WTC11 (cell line): ENCODE measurements at regions not wholly inside any gene's neighbourhood (a gene's known extent, or its start where the extent isn't known, plus 50 kb on each side); places are given as distances from the start of the nearest gene placed in this dataset.
"Not testable (repeated sequence)": the region's sequence is repeated elsewhere in the genome, so short reads cannot be mapped to it uniquely, and the experiment has no call there.

ENCODE experiments used
- ATAC-seq: fragments of 200-7000 bp; cut with Tn5 transposase; 2 replicates; pipeline ENCODE4 v1.10.0; 2021; ENCODE audit warnings: mild to moderate bottlenecking, moderate library complexity
- CTCF ChIA-PET: fragments of 300-600 bp; sonication (Branson Sonifier 250); formaldehyde crosslinking; loops from one replicate; lab custom pipeline; 2021; ENCODE audit warnings: antibody characterized with exemption; lab: Charles Lee
- POLR2A ChIA-PET: fragments of 350-600 bp; sonication (Branson Sonifier 250); formaldehyde crosslinking; loops from one replicate; lab custom pipeline; 2021; ENCODE audit warnings: antibody characterized with exemption; lab: Charles Lee
- DNase-seq: peaks from one replicate; pipeline ENCODE4 v3.0.0; 2021; ENCODE audit warnings: low spot score
- H3K27ac Mint-ChIP-seq: 2 replicates; pipeline ENCODE4 v1.8.0; 2021; ENCODE audit warnings: mixed read lengths
- H3K27me3 Mint-ChIP-seq: 2 replicates; pipeline ENCODE4 v1.8.0; 2021; ENCODE audit warnings: low read depth, mild to moderate bottlenecking, moderate library complexity, mixed read lengths
- H3K36me3 Mint-ChIP-seq: 2 replicates; pipeline ENCODE4 v1.8.0; 2021; ENCODE audit warnings: mixed read lengths
- H3K4me1 Mint-ChIP-seq: 2 replicates; pipeline ENCODE4 v1.8.0; 2022; ENCODE audit warnings: mixed read lengths
- H3K4me3 Mint-ChIP-seq: 2 replicates; pipeline ENCODE4 v1.8.0; 2021; ENCODE audit warnings: mild to moderate bottlenecking, moderate library complexity, mixed read lengths
- H3K9me3 Mint-ChIP-seq: 2 replicates; pipeline ENCODE4 v1.8.0; 2021; ENCODE audit warnings: mixed read lengths
- ATF1 ChIP-seq: sonication (generic); formaldehyde crosslinking; IDR thresholded peaks from 2 replicates; pipeline ENCODE4 v1.8.1; 2023; ENCODE audit warnings: mild to moderate bottlenecking, moderate library complexity, missing genetic modification reagents
- E2F5 ChIP-seq: sonication (generic); formaldehyde crosslinking; IDR thresholded peaks from 2 replicates; pipeline ENCODE4 v1.8.1; 2022; ENCODE audit warnings: mild to moderate bottlenecking, moderate library complexity, missing genetic modification reagents
- ELF4 ChIP-seq: sonication (generic); formaldehyde crosslinking; IDR thresholded peaks from 2 replicates; pipeline ENCODE4 v1.8.1; 2022; ENCODE audit warnings: low read depth, mild to moderate bottlenecking, moderate library complexity, missing genetic modification reagents
- EMX1 ChIP-seq: fragments of 250-450 bp; sonication (Bioruptor Pico); IDR thresholded peaks from 2 replicates; pipeline ENCODE4 v1.8.0; 2021; ENCODE audit warnings: mild to moderate bottlenecking
- FOXP1 ChIP-seq: sonication (generic); formaldehyde crosslinking; IDR thresholded peaks from 2 replicates; pipeline ENCODE4 v1.8.0; 2022; ENCODE audit warnings: missing genetic modification reagents, mild to moderate bottlenecking, moderate library complexity, borderline replicate concordance
- HMGA2 ChIP-seq: fragments of 250-450 bp; sonication (Bioruptor Pico); IDR thresholded peaks from 2 replicates; pipeline ENCODE4 v1.4.0; 2021; ENCODE audit warnings: mild to moderate bottlenecking, moderate library complexity
- IRF1 ChIP-seq: sonication (generic); formaldehyde crosslinking; IDR thresholded peaks from 2 replicates; pipeline ENCODE4 v1.8.0; 2023; ENCODE audit warnings: missing genetic modification reagents
- IRF2 ChIP-seq: sonication (generic); formaldehyde crosslinking; IDR thresholded peaks from 2 replicates; pipeline ENCODE4 v1.8.0; 2022; ENCODE audit warnings: low read depth, missing genetic modification reagents, borderline replicate concordance
- JAZF1 ChIP-seq: fragments of 250-450 bp; sonication (Bioruptor Pico); IDR thresholded peaks from 2 replicates; pipeline ENCODE4 v1.9.0; 2021; ENCODE audit warnings: moderate library complexity, mild to moderate bottlenecking, inconsistent platforms
- MAX ChIP-seq: sonication (generic); formaldehyde crosslinking; IDR thresholded peaks from 2 replicates; pipeline ENCODE4 v1.8.0; 2022; ENCODE audit warnings: mild to moderate bottlenecking, missing genetic modification reagents
- OVOL2 ChIP-seq: fragments of 250-450 bp; sonication (Bioruptor Pico); IDR thresholded peaks from 2 replicates; pipeline ENCODE4 v1.9.0; 2021; ENCODE audit warnings: mild to moderate bottlenecking, borderline replicate concordance
- PREB ChIP-seq: sonication (generic); formaldehyde crosslinking; IDR thresholded peaks from 2 replicates; pipeline ENCODE4 v1.8.1; 2022; ENCODE audit warnings: mild to moderate bottlenecking, missing genetic modification reagents, moderate library complexity, borderline replicate concordance
- PRRX2 ChIP-seq: fragments of 250-450 bp; sonication (Bioruptor Pico); IDR thresholded peaks from 2 replicates; pipeline ENCODE4 v1.8.0; 2021; ENCODE audit warnings: mild to moderate bottlenecking
- RORB ChIP-seq: fragments of 250-450 bp; sonication (Bioruptor Pico); IDR thresholded peaks from 2 replicates; pipeline ENCODE4 v1.9.0; 2021; ENCODE audit warnings: mild to moderate bottlenecking
- SMAD3 ChIP-seq: sonication (generic); formaldehyde crosslinking; IDR thresholded peaks from 2 replicates; pipeline ENCODE4 v1.8.0; 2022; ENCODE audit warnings: missing genetic modification reagents, mild to moderate bottlenecking, borderline replicate concordance
- SOX15 ChIP-seq: fragments of 250-450 bp; sonication (Bioruptor Pico); IDR thresholded peaks from 2 replicates; pipeline ENCODE4 v1.9.0; 2021; ENCODE audit warnings: mild to moderate bottlenecking
- TP53 ChIP-seq: sonication (generic); formaldehyde crosslinking; IDR thresholded peaks from 2 replicates; pipeline ENCODE4 v1.8.1; 2023; ENCODE audit warnings: mild to moderate bottlenecking, missing genetic modification reagents
- ZNF121 ChIP-seq: sonication (generic); formaldehyde crosslinking; IDR thresholded peaks from 2 replicates; pipeline ENCODE4 v1.8.0; 2023; ENCODE audit warnings: missing genetic modification reagents
- ZNF219 ChIP-seq: sonication (generic); formaldehyde crosslinking; IDR thresholded peaks from 2 replicates; pipeline ENCODE4 v1.8.0; 2023; ENCODE audit warnings: missing genetic modification reagents, mild to moderate bottlenecking, borderline replicate concordance
- TF ChIP-seq, protein P1 (sequence below): sonication (generic); formaldehyde crosslinking; conservative IDR thresholded peaks from 2 replicates; pipeline ENCODE4 v1.8.1; 2022; ENCODE audit warnings: mild to moderate bottlenecking, missing genetic modification reagents
- TF ChIP-seq, protein P2 (sequence below): sonication (generic); formaldehyde crosslinking; IDR thresholded peaks from 2 replicates; pipeline ENCODE4 v1.8.1; 2022; ENCODE audit warnings: missing genetic modification reagents, borderline replicate concordance
- TF ChIP-seq, protein P3 (sequence below): sonication (generic); formaldehyde crosslinking; IDR thresholded peaks from 2 replicates; pipeline ENCODE4 v1.8.1; 2023; ENCODE audit warnings: mild to moderate bottlenecking, missing genetic modification reagents, borderline replicate concordance
- TF ChIP-seq, protein P4 (sequence below): sonication (generic); formaldehyde crosslinking; IDR thresholded peaks from 2 replicates; pipeline ENCODE4 v1.8.0; 2022; ENCODE audit warnings: mild to moderate bottlenecking, missing genetic modification reagents

- no peaks in the 10 kb centered on the region; the same call in 1 of the 2 replicates for H3K27me3 Mint-ChIP-seq
- peaks cover 13% of the 10 kb centered on the region for H3K9me3 Mint-ChIP-seq
- H3K36me3 Mint-ChIP-seq: peaks cover 11% of the 10 kb centered on the region
- ChIA-PET CTCF (no interaction called here), POLR2A (no interaction called here)
- no peak overlapping the region for H3K27ac Mint-ChIP-seq
- no peak overlapping the region for H3K4me3 Mint-ChIP-seq
- DNase-seq (no peak), ATAC-seq (no peak)
- no peaks in the 10 kb centered on the region for H3K4me1 Mint-ChIP-seq
- TF ChIP-seq EMX1 (CRISPR knock-in tag) (no peak), IRF1 (CRISPR knock-in tag) (no peak), FOXP1 (CRISPR knock-in tag) (no peak), HMGA2 (CRISPR knock-in tag) (no peak), PREB (CRISPR knock-in tag) (no peak), ZNF219 (CRISPR knock-in tag) (no peak), JAZF1 (CRISPR knock-in tag) (no peak), PRRX2 (CRISPR knock-in tag) (no peak), TP53 (CRISPR knock-in tag) (no peak), ATF1 (CRISPR knock-in tag) (no peak), ZNF121 (no peak), SMAD3 (CRISPR knock-in tag) (no peak), ELF4 (no peak), MAX (CRISPR knock-in tag) (no peak), IRF2 (CRISPR knock-in tag) (no peak)
- TF ChIP-seq, protein P1, sequence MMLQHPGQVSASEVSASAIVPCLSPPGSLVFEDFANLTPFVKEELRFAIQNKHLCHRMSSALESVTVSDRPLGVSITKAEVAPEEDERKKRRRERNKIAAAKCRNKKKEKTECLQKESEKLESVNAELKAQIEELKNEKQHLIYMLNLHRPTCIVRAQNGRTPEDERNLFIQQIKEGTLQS (CRISPR knock-in tag): no peak
- TF ChIP-seq, protein P2, sequence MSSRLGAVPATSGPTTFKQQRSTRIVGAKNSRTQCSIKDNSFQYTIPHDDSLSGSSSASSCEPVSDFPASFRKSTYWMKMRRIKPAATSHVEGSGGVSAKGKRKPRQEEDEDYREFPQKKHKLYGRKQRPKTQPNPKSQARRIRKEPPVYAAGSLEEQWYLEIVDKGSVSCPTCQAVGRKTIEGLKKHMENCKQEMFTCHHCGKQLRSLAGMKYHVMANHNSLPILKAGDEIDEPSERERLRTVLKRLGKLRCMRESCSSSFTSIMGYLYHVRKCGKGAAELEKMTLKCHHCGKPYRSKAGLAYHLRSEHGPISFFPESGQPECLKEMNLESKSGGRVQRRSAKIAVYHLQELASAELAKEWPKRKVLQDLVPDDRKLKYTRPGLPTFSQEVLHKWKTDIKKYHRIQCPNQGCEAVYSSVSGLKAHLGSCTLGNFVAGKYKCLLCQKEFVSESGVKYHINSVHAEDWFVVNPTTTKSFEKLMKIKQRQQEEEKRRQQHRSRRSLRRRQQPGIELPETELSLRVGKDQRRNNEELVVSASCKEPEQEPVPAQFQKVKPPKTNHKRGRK (CRISPR knock-in tag): no peak
These were observed 444.9 kb downstream of the ARL4A start for GRCh38 chr7:13132314-13132713.

- H3K4me1 Mint-ChIP-seq, H3K27me3 Mint-ChIP-seq, CTCF ChIA-PET, ATAC-seq, H3K27ac Mint-ChIP-seq, POLR2A ChIA-PET, DNase-seq, H3K4me3 Mint-ChIP-seq: not testable (repeated sequence)
- H3K36me3 Mint-ChIP-seq: peaks cover 16% of the 10 kb centered on the region
- H3K9me3 Mint-ChIP-seq: peaks cover 31% of the 10 kb centered on the region
These were observed 448.9 kb downstream of the ARL4A start for GRCh38 chr7:13136345-13136744.

DNA sequence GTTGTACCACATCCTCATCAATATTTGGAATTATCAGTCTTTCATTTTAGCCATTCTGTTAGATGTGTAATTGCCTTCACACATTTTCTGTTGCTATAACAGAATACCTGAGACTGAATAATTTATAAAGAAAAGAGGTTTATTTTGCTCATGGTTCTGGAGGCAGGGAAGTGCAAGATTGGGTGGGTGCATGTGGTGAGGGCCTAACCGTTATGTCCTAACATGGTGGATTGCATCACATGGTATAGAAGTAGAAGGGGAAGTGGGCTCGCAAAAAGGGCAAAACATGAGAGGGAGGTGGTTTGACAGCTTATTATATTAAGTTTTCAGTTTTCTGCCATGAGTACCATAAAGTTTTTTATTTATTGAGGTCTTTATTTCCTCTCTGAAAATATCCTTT lies 452.0 kb downstream of the ARL4A start:
- no peak for ATAC-seq
- POLR2A ChIA-PET: no interaction called here
- CTCF ChIA-PET: no interaction called here
- no peak for DNase-seq
- H3K27me3 Mint-ChIP-seq: no peaks in the 10 kb centered on the region; the same call in 1 of the 2 replicates
- H3K36me3 Mint-ChIP-seq: peaks cover 16% of the 10 kb centered on the region
- H3K4me3 Mint-ChIP-seq: no peak overlapping the region
- peaks cover 31% of the 10 kb centered on the region for H3K9me3 Mint-ChIP-seq
- no peak overlapping the region for H3K27ac Mint-ChIP-seq
- H3K4me1 Mint-ChIP-seq: no peaks in the 10 kb centered on the region
- TF ChIP-seq E2F5 (CRISPR knock-in tag) (no peak), TP53 (CRISPR knock-in tag) (no peak), MAX (CRISPR knock-in tag) (no peak), SOX15 (no peak), RORB (CRISPR knock-in tag) (no peak), OVOL2 (CRISPR knock-in tag) (no peak)
- TF ChIP-seq, protein P3, sequence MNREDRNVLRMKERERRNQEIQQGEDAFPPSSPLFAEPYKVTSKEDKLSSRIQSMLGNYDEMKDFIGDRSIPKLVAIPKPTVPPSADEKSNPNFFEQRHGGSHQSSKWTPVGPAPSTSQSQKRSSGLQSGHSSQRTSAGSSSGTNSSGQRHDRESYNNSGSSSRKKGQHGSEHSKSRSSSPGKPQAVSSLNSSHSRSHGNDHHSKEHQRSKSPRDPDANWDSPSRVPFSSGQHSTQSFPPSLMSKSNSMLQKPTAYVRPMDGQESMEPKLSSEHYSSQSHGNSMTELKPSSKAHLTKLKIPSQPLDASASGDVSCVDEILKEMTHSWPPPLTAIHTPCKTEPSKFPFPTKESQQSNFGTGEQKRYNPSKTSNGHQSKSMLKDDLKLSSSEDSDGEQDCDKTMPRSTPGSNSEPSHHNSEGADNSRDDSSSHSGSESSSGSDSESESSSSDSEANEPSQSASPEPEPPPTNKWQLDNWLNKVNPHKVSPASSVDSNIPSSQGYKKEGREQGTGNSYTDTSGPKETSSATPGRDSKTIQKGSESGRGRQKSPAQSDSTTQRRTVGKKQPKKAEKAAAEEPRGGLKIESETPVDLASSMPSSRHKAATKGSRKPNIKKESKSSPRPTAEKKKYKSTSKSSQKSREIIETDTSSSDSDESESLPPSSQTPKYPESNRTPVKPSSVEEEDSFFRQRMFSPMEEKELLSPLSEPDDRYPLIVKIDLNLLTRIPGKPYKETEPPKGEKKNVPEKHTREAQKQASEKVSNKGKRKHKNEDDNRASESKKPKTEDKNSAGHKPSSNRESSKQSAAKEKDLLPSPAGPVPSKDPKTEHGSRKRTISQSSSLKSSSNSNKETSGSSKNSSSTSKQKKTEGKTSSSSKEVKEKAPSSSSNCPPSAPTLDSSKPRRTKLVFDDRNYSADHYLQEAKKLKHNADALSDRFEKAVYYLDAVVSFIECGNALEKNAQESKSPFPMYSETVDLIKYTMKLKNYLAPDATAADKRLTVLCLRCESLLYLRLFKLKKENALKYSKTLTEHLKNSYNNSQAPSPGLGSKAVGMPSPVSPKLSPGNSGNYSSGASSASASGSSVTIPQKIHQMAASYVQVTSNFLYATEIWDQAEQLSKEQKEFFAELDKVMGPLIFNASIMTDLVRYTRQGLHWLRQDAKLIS (CRISPR knock-in tag): no peak
- TF ChIP-seq, protein P4, sequence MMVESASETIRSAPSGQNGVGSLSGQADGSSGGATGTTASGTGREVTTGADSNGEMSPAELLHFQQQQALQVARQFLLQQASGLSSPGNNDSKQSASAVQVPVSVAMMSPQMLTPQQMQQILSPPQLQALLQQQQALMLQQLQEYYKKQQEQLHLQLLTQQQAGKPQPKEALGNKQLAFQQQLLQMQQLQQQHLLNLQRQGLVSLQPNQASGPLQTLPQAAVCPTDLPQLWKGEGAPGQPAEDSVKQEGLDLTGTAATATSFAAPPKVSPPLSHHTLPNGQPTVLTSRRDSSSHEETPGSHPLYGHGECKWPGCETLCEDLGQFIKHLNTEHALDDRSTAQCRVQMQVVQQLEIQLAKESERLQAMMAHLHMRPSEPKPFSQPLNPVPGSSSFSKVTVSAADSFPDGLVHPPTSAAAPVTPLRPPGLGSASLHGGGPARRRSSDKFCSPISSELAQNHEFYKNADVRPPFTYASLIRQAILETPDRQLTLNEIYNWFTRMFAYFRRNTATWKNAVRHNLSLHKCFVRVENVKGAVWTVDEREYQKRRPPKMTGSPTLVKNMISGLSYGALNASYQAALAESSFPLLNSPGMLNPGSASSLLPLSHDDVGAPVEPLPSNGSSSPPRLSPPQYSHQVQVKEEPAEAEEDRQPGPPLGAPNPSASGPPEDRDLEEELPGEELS (CRISPR knock-in tag): no peak
